CD4-positive, alpha-beta T cell (primary cell): ENCODE measurements at regions not wholly inside any gene's neighbourhood (a gene's known extent, or its start where the extent isn't known, plus 50 kb on each side); places are given as distances from the start of the nearest gene placed in this dataset.
A peak's percentile ranks its signal among the peaks of the same experiment; 100 is the strongest.

ENCODE experiments used
- ATAC-seq: fragments of 200-7000 bp; cut with Tn5 transposase; one replicate; pipeline ENCODE4 v1.10.0; 2022; ENCODE audit warnings: mild to moderate bottlenecking; ENCODE audit not compliant: poor library complexity
- CTCF ChIA-PET: fragments of 350-600 bp; sonication (Branson Sonifier 250); formaldehyde crosslinking; loops from one replicate; lab custom pipeline; 2021; ENCODE audit warnings: antibody characterized with exemption, inconsistent platforms; lab: Charles Lee
- POLR2A ChIA-PET: fragments of 350-600 bp; sonication (Branson Sonifier 250); formaldehyde crosslinking; loops from one replicate; lab custom pipeline; 2021; ENCODE audit warnings: antibody characterized with exemption, inconsistent platforms; lab: Charles Lee
- DNase-seq, 14 experiments: peaks; one replicate each; pipeline ENCODE4 v3.0.0-alpha.2; 2013 to 2020; ENCODE audit warnings: mixed read lengths in 2 of 14
- H3K27ac ChIP-seq, 2 donors: one replicate each; pipeline versions ENCODE4 v1.5.1 to v1.7.0; 2013; ENCODE audit warnings: low read length in 2 of 2, low read depth in 1 of 2, mild to moderate bottlenecking in 1 of 2
- H3K27me3 ChIP-seq, 2 experiments: 1 replicate in 1 of 2; 2 replicates in 1 of 2; pipeline versions ENCODE4 v1.6.1 to v1.7.0; 2013; ENCODE audit warnings: low read length in 2 of 2, control low read depth in 1 of 2, mild to moderate bottlenecking in 1 of 2, moderate library complexity in 1 of 2; ENCODE audit not compliant: insufficient read depth in 2 of 2, control insufficient read depth in 1 of 2
- H3K36me3 ChIP-seq: one replicate; pipeline ENCODE4 v1.6.1; 2013; ENCODE audit warnings: low read length, control low read depth; ENCODE audit not compliant: insufficient read depth
- H3K4me1 ChIP-seq: one replicate; pipeline ENCODE4 v1.6.1; 2013; ENCODE audit warnings: low read length, control low read depth; ENCODE audit not compliant: insufficient read depth
- H3K4me3 ChIP-seq: one replicate; pipeline ENCODE4 v1.5.1; 2013; ENCODE audit warnings: mild to moderate bottlenecking, low read length, moderate library complexity
- H3K9me3 ChIP-seq, 2 experiments: 1 replicate in 1 of 2; 2 replicates in 1 of 2; pipeline versions ENCODE4 v1.6.1 to v1.7.0; 2013; ENCODE audit warnings: low read length in 2 of 2, mild to moderate bottlenecking in 2 of 2, control low read depth in 1 of 2, moderate library complexity in 1 of 2; ENCODE audit not compliant: control insufficient read depth in 1 of 2, insufficient read depth in 1 of 2
- H3K27ac Mint-ChIP-seq: one replicate; pipeline ENCODE4 v1.8.0; 2020; ENCODE audit warnings: mixed read lengths
- H3K27me3 Mint-ChIP-seq: one replicate; pipeline ENCODE4 v1.8.0; 2021; ENCODE audit warnings: mixed read lengths
- H3K36me3 Mint-ChIP-seq: one replicate; pipeline ENCODE4 v1.8.0; 2021; ENCODE audit warnings: low read depth, mixed read lengths
- H3K4me1 Mint-ChIP-seq: one replicate; pipeline ENCODE4 v1.8.0; 2021; ENCODE audit warnings: low read depth, mixed read lengths
- H3K4me3 Mint-ChIP-seq: one replicate; pipeline ENCODE4 v1.8.0; 2020; ENCODE audit warnings: mild to moderate bottlenecking, mixed read lengths
- H3K9me3 Mint-ChIP-seq: one replicate; pipeline ENCODE4 v1.8.0; 2020; ENCODE audit warnings: mixed read lengths
- CTCF ChIP-seq: fragments of 200-600 bp; IDR thresholded peaks from one replicate; pipeline ENCODE4 v1.8.0; 2022; ENCODE audit warnings: antibody characterized with exemption, mild to moderate bottlenecking
- intact Hi-C, 2 experiments: fragments of 100-400 bp; cut with DNase I in 1 of 2; cut with micrococcal nuclease in 1 of 2; formaldehyde crosslinking; loops; one replicate each; pipeline versions ENCODE4 v1.15.1 to v1.9.0; 2023 to 2025; cut with DNase I, micrococcal nuclease

DNA sequence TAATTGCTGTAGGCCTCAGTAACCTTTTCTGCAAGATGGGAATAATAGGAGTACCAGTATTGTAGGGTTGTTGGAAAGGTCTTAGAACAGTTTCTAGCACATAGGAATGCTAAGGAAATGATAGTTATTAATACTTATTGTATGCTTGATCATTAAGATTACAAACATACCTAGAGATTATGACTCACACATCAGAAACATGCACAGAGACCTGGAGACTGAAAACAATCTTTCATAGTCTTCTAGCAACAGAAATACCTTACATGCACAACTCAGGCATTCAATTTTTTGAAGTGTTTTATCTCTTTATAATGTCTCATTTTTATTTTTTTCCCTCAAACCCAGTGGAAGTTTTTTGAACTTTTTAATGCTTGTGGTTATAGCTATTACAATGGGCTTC, 104.4 kb upstream of the ZBTB20 start:
- H3K4me3 Mint-ChIP-seq, result no peak overlapping the region

DNA sequence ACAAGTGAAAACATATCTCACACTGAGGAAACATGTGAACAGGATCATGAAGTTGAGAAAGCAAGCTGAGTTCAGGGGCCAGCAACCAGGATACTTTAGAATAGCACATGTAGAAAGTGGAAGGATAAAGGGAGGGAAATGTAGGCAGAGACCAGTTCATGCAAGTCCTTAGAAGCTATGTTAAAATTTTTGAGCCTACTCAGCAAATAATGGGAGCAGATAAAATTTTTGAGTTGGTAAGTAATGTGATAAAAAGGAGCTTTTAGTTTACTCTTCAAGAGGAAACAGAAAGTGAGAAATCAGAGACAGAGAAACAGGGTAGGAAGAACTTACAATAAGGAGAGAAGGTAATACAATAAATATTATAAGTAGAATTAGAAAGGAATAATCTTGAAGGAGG, 105.6 kb upstream of the ZBTB20 start:
- Histone ChIP-seq H3K27me3 (no peaks in the 10 kb centered on the region), H3K9me3 (peaks cover 0 to 12% of the 10 kb centered on the region in 2 experiments), H3K4me3 (no peak overlapping the region), H3K4me1 (no peaks in the 10 kb centered on the region), H3K36me3 (no peaks in the 10 kb centered on the region), H3K27ac (no peak overlapping the region)
- ChIA-PET CTCF (interaction anchor here (1.4 kb wide), 1 partner anchor 10 kb away, joined by 4 read pairs; no protein-coding TSS in a partner anchor), POLR2A (no interaction called here)
- Mint-ChIP-seq H3K4me1 (no peaks in the 10 kb centered on the region), H3K4me3 (no peak overlapping the region), H3K36me3 (peaks cover 6% of the 10 kb centered on the region), H3K27me3 (no peaks in the 10 kb centered on the region), H3K27ac (no peak overlapping the region), H3K9me3 (peaks cover 17% of the 10 kb centered on the region)
- intact Hi-C loops, result no loop called here
- no peak for TF ChIP-seq CTCF
- no peak for DNase-seq
- ATAC-seq, result no peak

More for the DNA sequence above, 104.4 kb upstream of the ZBTB20 start:
- no peak for DNase-seq
- H3K36me3 ChIP-seq, result no peaks in the 10 kb centered on the region
- POLR2A ChIA-PET, result no interaction called here
- intact Hi-C loops, result no loop called here
- no peak for TF ChIP-seq CTCF
- H3K4me3 ChIP-seq, result no peak overlapping the region
- no peaks in the 10 kb centered on the region for H3K4me1 ChIP-seq
- CTCF ChIA-PET, result no interaction called here
- Mint-ChIP-seq H3K9me3 (peaks cover 11% of the 10 kb centered on the region), H3K27me3 (no peaks in the 10 kb centered on the region), H3K36me3 (peaks cover 6% of the 10 kb centered on the region), H3K4me1 (no peaks in the 10 kb centered on the region), H3K27ac (no peak overlapping the region)
- no peak for ATAC-seq
- H3K27me3 ChIP-seq, result no peaks in the 10 kb centered on the region
- no peak overlapping the region for H3K27ac ChIP-seq
- peaks cover 0 to 12% of the 10 kb centered on the region in 2 experiments for H3K9me3 ChIP-seq

DNA sequence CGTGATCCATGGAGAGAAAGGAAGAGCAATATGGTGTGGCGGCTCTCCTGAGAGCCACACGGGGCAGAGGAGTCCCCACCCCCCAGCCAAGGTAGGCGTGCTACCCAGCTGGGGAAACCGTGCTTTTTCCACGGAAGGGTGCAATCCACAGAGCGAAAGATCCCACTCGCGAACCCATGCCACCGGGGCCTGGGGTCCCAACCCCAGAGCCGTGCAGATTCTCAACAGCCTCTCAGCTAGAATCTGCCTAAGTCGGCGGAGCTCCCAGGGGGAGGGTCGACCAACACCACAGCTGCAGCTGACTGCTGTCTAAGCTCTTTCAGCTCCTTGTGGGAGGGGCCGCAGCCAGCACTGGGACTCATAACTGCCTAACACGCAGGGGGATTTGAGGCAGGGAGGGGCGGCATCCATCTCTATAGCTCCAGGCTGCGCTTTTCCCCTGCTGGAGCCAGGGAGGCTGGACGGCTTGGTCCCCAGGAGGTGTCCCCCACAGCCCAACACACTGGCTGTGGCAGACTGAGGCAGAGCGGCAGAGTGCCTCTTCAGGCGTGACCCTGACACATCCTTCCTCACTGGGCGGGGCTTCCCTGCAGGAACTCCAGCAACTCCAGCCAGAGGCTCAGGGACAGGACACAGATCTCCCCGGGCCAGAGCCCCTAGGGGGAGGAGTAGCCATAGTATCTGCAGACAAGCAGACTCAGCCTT, 107.6 kb upstream of the ZBTB20 start:
- no peak overlapping the region for H3K27ac ChIP-seq
- H3K4me1 Mint-ChIP-seq, result no peaks in the 10 kb centered on the region
- DNase-seq, result peak in 1 of 14 experiments; percentile 2
- H3K36me3 Mint-ChIP-seq, result peaks cover 6% of the 10 kb centered on the region
- ATAC-seq, result no peak
- H3K27me3 Mint-ChIP-seq, result no peaks in the 10 kb centered on the region
- H3K27me3 ChIP-seq, result no peaks in the 10 kb centered on the region
- peaks cover 0 to 12% of the 10 kb centered on the region in 2 experiments for H3K9me3 ChIP-seq
- ChIA-PET CTCF (no interaction called here), POLR2A (no interaction called here)
- H3K9me3 Mint-ChIP-seq, result peaks cover 20% of the 10 kb centered on the region
- H3K4me3 Mint-ChIP-seq, result no peak overlapping the region
- H3K27ac Mint-ChIP-seq, result no peak overlapping the region
- intact Hi-C loops, result no loop called here
- TF ChIP-seq CTCF, result no peak
- H3K4me3 ChIP-seq, result no peak overlapping the region
- no peaks in the 10 kb centered on the region for H3K4me1 ChIP-seq
- H3K36me3 ChIP-seq, result no peaks in the 10 kb centered on the region
